ENCODE measurements at regions not wholly inside any gene's neighbourhood (a gene's known extent, or its start where the extent isn't known, plus 50 kb on each side); places are given as distances from the start of the nearest gene placed in this dataset.

DNA sequence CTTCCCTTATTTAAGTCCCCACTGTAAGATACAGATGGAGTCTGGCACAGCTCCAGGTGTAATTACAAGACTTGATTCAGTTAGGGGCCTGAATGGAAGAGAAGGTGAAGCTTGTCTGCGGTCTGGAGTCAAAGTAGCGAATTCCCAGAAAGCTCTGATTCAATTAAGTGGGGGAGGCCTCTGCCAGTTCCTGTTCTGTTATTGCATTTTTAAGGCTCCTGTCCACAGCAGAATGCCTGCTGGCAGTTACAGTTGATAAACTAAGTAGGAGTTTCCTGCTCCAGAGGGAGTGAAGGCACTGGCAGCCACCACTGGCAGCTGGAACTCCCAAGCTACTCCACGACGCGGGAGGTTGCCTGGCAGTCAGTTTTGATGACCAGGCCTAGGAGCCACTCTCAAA, 181.1 kb downstream of the SOCS6 start:
- TF ChIP-seq, protein P1, sequence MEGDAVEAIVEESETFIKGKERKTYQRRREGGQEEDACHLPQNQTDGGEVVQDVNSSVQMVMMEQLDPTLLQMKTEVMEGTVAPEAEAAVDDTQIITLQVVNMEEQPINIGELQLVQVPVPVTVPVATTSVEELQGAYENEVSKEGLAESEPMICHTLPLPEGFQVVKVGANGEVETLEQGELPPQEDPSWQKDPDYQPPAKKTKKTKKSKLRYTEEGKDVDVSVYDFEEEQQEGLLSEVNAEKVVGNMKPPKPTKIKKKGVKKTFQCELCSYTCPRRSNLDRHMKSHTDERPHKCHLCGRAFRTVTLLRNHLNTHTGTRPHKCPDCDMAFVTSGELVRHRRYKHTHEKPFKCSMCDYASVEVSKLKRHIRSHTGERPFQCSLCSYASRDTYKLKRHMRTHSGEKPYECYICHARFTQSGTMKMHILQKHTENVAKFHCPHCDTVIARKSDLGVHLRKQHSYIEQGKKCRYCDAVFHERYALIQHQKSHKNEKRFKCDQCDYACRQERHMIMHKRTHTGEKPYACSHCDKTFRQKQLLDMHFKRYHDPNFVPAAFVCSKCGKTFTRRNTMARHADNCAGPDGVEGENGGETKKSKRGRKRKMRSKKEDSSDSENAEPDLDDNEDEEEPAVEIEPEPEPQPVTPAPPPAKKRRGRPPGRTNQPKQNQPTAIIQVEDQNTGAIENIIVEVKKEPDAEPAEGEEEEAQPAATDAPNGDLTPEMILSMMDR (IDR thresholded peaks at IDR 0.05): no peak
- no peak for TF ChIP-seq POLR2A (IDR thresholded peaks at IDR 0.05)

All from right lobe of liver (tissue), 4 donors.